SU-DHL-6 (cell line): ENCODE measurements at regions not wholly inside any gene's neighbourhood (a gene's known extent, or its start where the extent isn't known, plus 50 kb on each side); places are given as distances from the start of the nearest gene placed in this dataset.

Experiments used
- EZH2phosphoT487 ChIP-seq: fragments of 200-600 bp; sonication (generic), shearing (Covaris generic); conservative IDR thresholded peaks from 2 replicates; pipeline ENCODE4 v1.6.1; 2018; ENCODE audit warnings: mild to moderate bottlenecking, antibody characterized with exemption, low read length, moderate library complexity, mixed read lengths
- TF ChIP-seq, protein P1 (sequence below): fragments of 200-600 bp; sonication (generic); IDR thresholded peaks from one replicate; pipeline ENCODE4 v1.5.1; 2017; ENCODE audit warnings: antibody characterized with exemption, mild to moderate bottlenecking, low read length, moderate library complexity; ENCODE audit not compliant: insufficient read depth, poor library complexity, severe bottlenecking

DNA sequence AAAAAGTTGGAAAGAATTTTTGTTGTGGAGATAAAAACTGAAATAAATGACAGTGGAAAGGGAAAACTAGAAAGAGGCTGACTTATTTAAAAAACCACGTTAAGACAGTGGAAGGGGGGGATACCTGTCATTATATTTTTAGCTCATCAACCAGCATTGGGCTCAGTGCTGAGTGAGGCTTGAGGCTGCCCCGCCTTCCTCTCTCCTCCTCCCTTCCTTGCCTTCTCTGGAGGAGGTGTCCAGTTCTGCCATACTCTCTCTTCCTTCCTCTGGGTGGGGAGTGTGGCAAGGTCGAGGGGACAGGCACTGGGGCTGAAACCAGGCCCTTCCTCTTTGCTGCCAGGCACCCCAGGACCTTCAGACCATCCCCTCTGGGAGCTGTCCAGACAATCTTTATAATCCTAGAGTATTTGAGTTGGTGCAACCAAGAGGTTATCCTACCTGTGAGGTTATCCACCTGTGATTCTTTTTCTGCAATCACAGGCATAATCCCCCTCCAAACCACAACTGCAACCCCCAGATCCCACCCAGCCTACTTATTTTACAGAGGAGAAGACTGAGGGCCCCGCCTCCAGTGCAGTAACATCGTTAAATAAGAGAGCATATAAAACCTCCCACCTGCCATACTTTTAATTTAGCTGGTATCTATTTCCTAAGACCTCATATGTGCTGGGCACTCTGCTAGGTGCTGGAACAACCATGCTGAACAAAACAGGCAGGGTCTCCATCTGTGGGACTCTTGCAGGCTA, 578.5 kb downstream of the BUD13 start:
- TF ChIP-seq, protein P1, sequence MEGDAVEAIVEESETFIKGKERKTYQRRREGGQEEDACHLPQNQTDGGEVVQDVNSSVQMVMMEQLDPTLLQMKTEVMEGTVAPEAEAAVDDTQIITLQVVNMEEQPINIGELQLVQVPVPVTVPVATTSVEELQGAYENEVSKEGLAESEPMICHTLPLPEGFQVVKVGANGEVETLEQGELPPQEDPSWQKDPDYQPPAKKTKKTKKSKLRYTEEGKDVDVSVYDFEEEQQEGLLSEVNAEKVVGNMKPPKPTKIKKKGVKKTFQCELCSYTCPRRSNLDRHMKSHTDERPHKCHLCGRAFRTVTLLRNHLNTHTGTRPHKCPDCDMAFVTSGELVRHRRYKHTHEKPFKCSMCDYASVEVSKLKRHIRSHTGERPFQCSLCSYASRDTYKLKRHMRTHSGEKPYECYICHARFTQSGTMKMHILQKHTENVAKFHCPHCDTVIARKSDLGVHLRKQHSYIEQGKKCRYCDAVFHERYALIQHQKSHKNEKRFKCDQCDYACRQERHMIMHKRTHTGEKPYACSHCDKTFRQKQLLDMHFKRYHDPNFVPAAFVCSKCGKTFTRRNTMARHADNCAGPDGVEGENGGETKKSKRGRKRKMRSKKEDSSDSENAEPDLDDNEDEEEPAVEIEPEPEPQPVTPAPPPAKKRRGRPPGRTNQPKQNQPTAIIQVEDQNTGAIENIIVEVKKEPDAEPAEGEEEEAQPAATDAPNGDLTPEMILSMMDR, result no peak
- TF ChIP-seq EZH2phosphoT487, result no peak
